RWPE2 (cell line): ENCODE measurements at regions not wholly inside any gene's neighbourhood (a gene's known extent, or its start where the extent isn't known, plus 50 kb on each side); places are given as distances from the start of the nearest gene placed in this dataset.
"Not testable (repeated sequence)": the region's sequence is repeated elsewhere in the genome, so short reads cannot be mapped to it uniquely, and the experiment has no call there.

ENCODE experiments used
- ATAC-seq: fragments of 200-7000 bp; cut with Tn5 transposase; 3 replicates; pipeline ENCODE4 v1.9.1; 2021; ENCODE audit warnings: low read depth
- DNase-seq: peaks from one replicate; pipeline ENCODE4 v3.0.0-alpha.2; 2020; ENCODE audit warnings: low spot score
- H3K27ac ChIP-seq: fragments of 450-650 bp; 2 replicates; pipeline ENCODE4 v1.5.1; 2017; ENCODE audit warnings: mild to moderate bottlenecking; ENCODE audit not compliant: poor library complexity, severe bottlenecking
- H3K27me3 ChIP-seq: fragments of 250-450 bp; sonication (Bioruptor Pico); 2 replicates; pipeline ENCODE4 v1.5.1; 2021; ENCODE audit warnings: mild to moderate bottlenecking, moderate library complexity; ENCODE audit not compliant: insufficient read depth, poor library complexity, severe bottlenecking
- H3K36me3 ChIP-seq: fragments of 250-450 bp; sonication (Bioruptor Pico); 2 replicates; pipeline ENCODE4 v1.5.1; 2020; ENCODE audit warnings: low read depth, mild to moderate bottlenecking, moderate library complexity
- H3K4me1 ChIP-seq: fragments of 250-450 bp; sonication (Bioruptor Pico); 2 replicates; pipeline ENCODE4 v1.5.1; 2021; ENCODE audit warnings: mild to moderate bottlenecking, moderate library complexity; ENCODE audit not compliant: insufficient read depth, poor library complexity, severe bottlenecking
- H3K4me3 ChIP-seq: fragments of 250-450 bp; sonication (Bioruptor Pico); 2 replicates; pipeline ENCODE4 v1.5.1; 2021; ENCODE audit warnings: mild to moderate bottlenecking, moderate library complexity; ENCODE audit not compliant: severe bottlenecking
- H3K9me3 ChIP-seq: fragments of 250-450 bp; sonication (Bioruptor Pico); 2 replicates; pipeline ENCODE4 v1.5.1; 2021; ENCODE audit warnings: mild to moderate bottlenecking, moderate library complexity; ENCODE audit not compliant: severe bottlenecking
- CTCF ChIP-seq: fragments of 450-650 bp; IDR thresholded peaks from one replicate; pipeline ENCODE4 v1.5.1; 2017; ENCODE audit warnings: mild to moderate bottlenecking, moderate library complexity; ENCODE audit not compliant: poor library complexity, severe bottlenecking

- TF ChIP-seq CTCF: no peak
- no peak for DNase-seq
- no peak for ATAC-seq
- Histone ChIP-seq H3K27me3 (no peaks in the 10 kb centered on the region), H3K36me3 (peaks cover 4% of the 10 kb centered on the region), H3K4me3 (no peak overlapping the region), H3K9me3 (no peaks in the 10 kb centered on the region), H3K27ac (no peak overlapping the region), H3K4me1 (no peaks in the 10 kb centered on the region)
Observed at GRCh38 chr7:35909870-35910357, 109.1 kb downstream of the SEPTIN7 start.

DNA sequence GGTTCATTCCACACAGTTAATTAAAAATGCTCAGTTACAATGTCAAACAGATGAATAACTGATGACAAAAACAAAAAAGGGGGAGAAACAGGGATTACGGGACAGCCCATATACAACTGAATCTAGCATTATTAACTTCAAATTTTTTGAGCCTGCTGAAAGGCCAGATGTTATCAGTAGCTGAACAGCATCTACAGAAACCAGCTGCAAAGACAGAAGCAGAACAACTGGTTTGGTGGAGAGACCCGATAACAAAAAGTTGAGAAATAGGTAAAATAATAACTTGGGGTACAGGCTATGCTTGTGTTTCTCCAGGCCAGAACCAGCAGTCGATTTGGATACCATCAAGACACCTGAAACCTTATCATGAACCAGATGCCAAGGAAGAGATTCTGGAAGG lies 109.8 kb downstream of the SEPTIN7 start:
- not testable (repeated sequence) for H3K4me3 ChIP-seq, ATAC-seq

GRCh38 chr7:35913350-35913749 lies 112.5 kb downstream of the SEPTIN7 start:
- ATAC-seq, H3K36me3 ChIP-seq, H3K27ac ChIP-seq, DNase-seq, H3K4me3 ChIP-seq, H3K27me3 ChIP-seq, H3K9me3 ChIP-seq, H3K4me1 ChIP-seq: not testable (repeated sequence)

More for the DNA sequence above, 109.8 kb downstream of the SEPTIN7 start:
- not testable (repeated sequence) for H3K27ac ChIP-seq, H3K36me3 ChIP-seq, H3K27me3 ChIP-seq, H3K4me1 ChIP-seq, H3K9me3 ChIP-seq, DNase-seq

- H3K4me3 ChIP-seq, DNase-seq, H3K36me3 ChIP-seq: not testable (repeated sequence)
Observed at GRCh38 chr7:35914214-35914613, 113.4 kb downstream of the SEPTIN7 start.

GRCh38 chr7:35915247-35915955 lies 114.5 kb downstream of the SEPTIN7 start:
- not testable (repeated sequence) for H3K4me3 ChIP-seq, DNase-seq, H3K27me3 ChIP-seq, H3K9me3 ChIP-seq, H3K4me1 ChIP-seq, H3K27ac ChIP-seq, ATAC-seq, H3K36me3 ChIP-seq

More at GRCh38 chr7:35914214-35914613, 113.4 kb downstream of the SEPTIN7 start:
- not testable (repeated sequence) for H3K27me3 ChIP-seq, H3K27ac ChIP-seq, H3K4me1 ChIP-seq, ATAC-seq, H3K9me3 ChIP-seq

DNA sequence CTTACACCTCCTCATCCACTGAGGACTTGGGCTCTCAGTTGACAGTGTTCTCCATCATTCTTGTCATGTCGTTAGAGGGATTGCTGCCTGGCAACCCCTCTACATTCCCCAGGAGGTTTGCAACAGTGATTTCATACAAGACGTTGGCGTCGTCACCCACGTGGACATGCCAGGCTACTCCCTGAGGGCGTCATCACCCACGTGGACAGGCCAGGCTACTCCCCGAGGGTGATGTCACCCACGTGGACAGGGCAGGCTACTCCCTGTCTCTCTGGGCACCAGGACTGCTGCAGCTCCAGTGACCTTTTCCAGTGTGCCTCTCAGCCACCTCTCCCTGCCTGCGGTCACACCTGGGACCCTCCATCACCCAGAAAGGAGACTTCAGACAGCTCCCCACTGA lies 117.4 kb downstream of the SEPTIN7 start:
- not testable (repeated sequence) for H3K4me3 ChIP-seq, H3K9me3 ChIP-seq, H3K27ac ChIP-seq, H3K36me3 ChIP-seq, H3K4me1 ChIP-seq, H3K27me3 ChIP-seq, DNase-seq, ATAC-seq

- not testable (repeated sequence) for H3K36me3 ChIP-seq, H3K9me3 ChIP-seq, H3K27ac ChIP-seq, DNase-seq, H3K4me3 ChIP-seq, H3K27me3 ChIP-seq, ATAC-seq, H3K4me1 ChIP-seq
Observed at GRCh38 chr7:35919607-35920006, 118.8 kb downstream of the SEPTIN7 start.

- H3K27ac ChIP-seq, H3K27me3 ChIP-seq, H3K9me3 ChIP-seq, H3K4me3 ChIP-seq, H3K4me1 ChIP-seq, ATAC-seq, DNase-seq, H3K36me3 ChIP-seq: not testable (repeated sequence)
Observed at GRCh38 chr7:35921338-35921737, 120.5 kb downstream of the SEPTIN7 start.

DNA sequence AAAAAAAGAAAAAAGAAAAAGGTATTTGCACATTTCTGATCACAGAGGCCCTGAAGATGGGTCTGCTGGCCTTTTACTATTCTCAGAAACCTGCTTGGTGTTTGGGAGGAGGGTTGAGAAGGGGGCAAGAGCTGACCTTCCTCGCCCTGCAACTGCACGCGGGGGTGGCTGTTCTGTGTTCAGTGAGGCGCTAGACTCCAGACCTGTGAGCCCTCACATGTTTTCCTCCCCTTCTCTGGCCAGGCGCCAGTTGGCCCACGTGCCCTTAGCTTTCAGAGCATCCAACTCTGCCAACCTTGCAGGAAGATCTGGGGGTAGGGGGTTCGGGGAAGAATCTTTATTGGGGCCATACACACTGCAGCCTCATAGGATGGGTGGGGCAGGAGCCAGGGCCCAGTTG lies 123.8 kb downstream of the SEPTIN7 start:
- not testable (repeated sequence) for ATAC-seq

DNA sequence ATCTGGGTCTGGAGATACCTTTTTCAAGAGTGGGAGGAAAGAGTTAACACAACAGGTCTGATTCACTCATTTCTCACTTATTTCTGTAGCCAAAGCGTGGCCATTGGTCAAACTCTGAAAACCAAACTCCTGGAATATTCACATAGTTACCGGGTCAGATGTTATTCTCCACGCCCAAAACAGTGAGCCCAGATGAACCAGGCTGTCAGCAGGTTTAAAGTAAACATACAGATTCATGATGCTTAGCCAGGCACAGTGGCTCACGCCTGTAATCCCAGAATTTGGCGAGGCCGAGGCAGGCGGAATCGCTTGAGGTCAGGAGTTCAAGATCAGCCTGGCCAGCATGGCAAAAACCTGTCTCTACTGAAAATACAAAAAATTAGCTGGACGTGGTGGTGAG lies 126.1 kb downstream of the SEPTIN7 start:
- not testable (repeated sequence) for H3K9me3 ChIP-seq, ATAC-seq, H3K36me3 ChIP-seq, H3K27ac ChIP-seq, H3K4me3 ChIP-seq, DNase-seq, H3K27me3 ChIP-seq, H3K4me1 ChIP-seq

More for the DNA sequence above, 123.8 kb downstream of the SEPTIN7 start:
- H3K9me3 ChIP-seq, DNase-seq, H3K27ac ChIP-seq, H3K4me3 ChIP-seq, H3K4me1 ChIP-seq, H3K36me3 ChIP-seq, H3K27me3 ChIP-seq: not testable (repeated sequence)

GRCh38 chr7:35931134-35931533 lies 130.3 kb downstream of the SEPTIN7 start:
- ATAC-seq, H3K4me3 ChIP-seq, H3K9me3 ChIP-seq, H3K4me1 ChIP-seq, DNase-seq, H3K36me3 ChIP-seq, H3K27me3 ChIP-seq, H3K27ac ChIP-seq: not testable (repeated sequence)
